Gastroesophageal sphincter (tissue), 4 donors: ENCODE measurements at regions not wholly inside any gene's neighbourhood (a gene's known extent, or its start where the extent isn't known, plus 50 kb on each side); places are given as distances from the start of the nearest gene placed in this dataset.

Source experiments
- ATAC-seq: fragments of 150-250 bp; one replicate; pipeline ENCODE4 v1.9.1; 2016; ENCODE audit warnings: mild to moderate bottlenecking, moderate library complexity
- H3K27ac ChIP-seq, 4 donors: fragments of 200-600 bp; sonication (generic) in 3 of 4; 1 replicate in 3 of 4; 2 replicates in 1 of 4; pipeline ENCODE4 v1.5.1; 2016 to 2019
- H3K27me3 ChIP-seq: fragments of 200-600 bp; sonication (generic); one replicate; pipeline ENCODE4 v1.5.1; 2019
- H3K36me3 ChIP-seq, 2 donors: fragments of 200-600 bp; sonication (generic); one replicate each; pipeline ENCODE4 v1.5.1; 2019; ENCODE audit warnings: control low read depth in 1 of 2
- H3K4me1 ChIP-seq, 3 donors: fragments of 200-600 bp; sonication (generic); 1 replicate in 2 of 3; 2 replicates in 1 of 3; pipeline ENCODE4 v1.5.1; 2016 to 2019; ENCODE audit warnings: control low read depth in 2 of 3
- H3K4me3 ChIP-seq, 2 donors: fragments of 200-600 bp; sonication (generic); one replicate each; pipeline ENCODE4 v1.5.1; 2019; ENCODE audit warnings: mild to moderate bottlenecking in 1 of 2, moderate library complexity in 1 of 2
- H3K9me3 ChIP-seq, 3 donors: fragments of 200-600 bp; sonication (generic); one replicate each; pipeline ENCODE4 v1.5.1; 2017 to 2019; ENCODE audit warnings: control low read depth in 2 of 3
- CTCF ChIP-seq, 4 experiments: fragments of 200-600 bp in 2 of 4; fragments of 450-650 bp in 2 of 4; sonication (generic) in 1 of 4; IDR thresholded peaks; one replicate each; pipeline ENCODE4 v1.5.1; 2017 to 2019; ENCODE audit warnings: antibody characterized with exemption in 4 of 4, mild to moderate bottlenecking in 2 of 4, moderate library complexity in 2 of 4
- EP300 ChIP-seq: sonication (generic); formaldehyde crosslinking; IDR thresholded peaks from one replicate; pipeline ENCODE4 v1.6.1; 2017; ENCODE audit warnings: antibody characterized with exemption, mild to moderate bottlenecking
- POLR2A ChIP-seq, 2 donors: fragments of 450-650 bp; IDR thresholded peaks; one replicate each; pipeline ENCODE4 v1.6.1; 2017; ENCODE audit warnings: antibody characterized with exemption in 2 of 2, mild to moderate bottlenecking in 2 of 2, moderate library complexity in 1 of 2
- POLR2AphosphoS5 ChIP-seq: sonication (generic); formaldehyde crosslinking; IDR thresholded peaks from one replicate; pipeline ENCODE4 v1.6.1; 2017; ENCODE audit warnings: antibody characterized with exemption
- WGBS, 2 donors: methylation state at CpG; one replicate each; pipeline ENCODE4 v1.1.5; 2018; ENCODE audit warnings: low coverage in 1 of 2; 5-methylcytosine and 5-hydroxymethylcytosine counted together

- Histone ChIP-seq H3K4me3 (no peak overlapping the region), H3K9me3 (no peaks in the 10 kb centered on the region), H3K4me1 (no peaks in the 10 kb centered on the region), H3K27ac (peak overlapping the region in 1 of 4 donors; percentile 32), H3K36me3 (no peaks in the 10 kb centered on the region), H3K27me3 (no peaks in the 10 kb centered on the region)
- TF ChIP-seq CTCF (IDR thresholded peaks at IDR 0.05) (no peak), POLR2AphosphoS5 (peak; percentile 10), EP300 (no peak), POLR2A (IDR thresholded peaks at IDR 0.05) (no peak)
- ATAC-seq: peak; percentile 68
- 37 to 43% methylated on average over 4 to 6 of the region's 6 CpGs for WGBS, 2 donors
Measured at GRCh38 chr13:106753251-106753650, 185.3 kb upstream of the ARGLU1 start.

- 51 to 69% methylated on average over 6 of the region's 6 CpGs for WGBS, 2 donors
- TF ChIP-seq POLR2A (IDR thresholded peaks at IDR 0.05): no peak
- no peak for TF ChIP-seq CTCF (IDR thresholded peaks at IDR 0.05)
- no peak for TF ChIP-seq EP300
- TF ChIP-seq POLR2AphosphoS5: no peak
- Histone ChIP-seq H3K36me3 (no peaks in the 10 kb centered on the region), H3K27ac (peak overlapping the region in 1 of 4 donors; percentile 32), H3K27me3 (no peaks in the 10 kb centered on the region), H3K9me3 (no peaks in the 10 kb centered on the region), H3K4me3 (no peak overlapping the region), H3K4me1 (no peaks in the 10 kb centered on the region)
- no peak for ATAC-seq
Measured at GRCh38 chr13:106752584-106753170, 184.7 kb upstream of the ARGLU1 start.

GRCh38 chr13:106748785-106749184, 180.8 kb upstream of the ARGLU1 start:
- no peaks in the 10 kb centered on the region for H3K4me1 ChIP-seq
- no peaks in the 10 kb centered on the region for H3K36me3 ChIP-seq
- H3K9me3 ChIP-seq: no peaks in the 10 kb centered on the region
- H3K4me3 ChIP-seq: no peak overlapping the region
- TF ChIP-seq EP300 (no peak), POLR2AphosphoS5 (no peak), CTCF (IDR thresholded peaks at IDR 0.05) (no peak), POLR2A (IDR thresholded peaks at IDR 0.05) (no peak)
- no peaks in the 10 kb centered on the region for H3K27me3 ChIP-seq
- 20 to 28% methylated on average over 1 to 2 of the region's 2 CpGs for WGBS, 2 donors
- H3K27ac ChIP-seq: no peak overlapping the region
- ATAC-seq: no peak

- H3K27ac ChIP-seq: no peak overlapping the region
- no peaks in the 10 kb centered on the region for H3K4me1 ChIP-seq
- no peaks in the 10 kb centered on the region for H3K9me3 ChIP-seq
- TF ChIP-seq POLR2AphosphoS5 (no peak), POLR2A (IDR thresholded peaks at IDR 0.05) (no peak), EP300 (no peak), CTCF (IDR thresholded peaks at IDR 0.05) (no peak)
- ATAC-seq: no peak
- no peak overlapping the region for H3K4me3 ChIP-seq
- WGBS, 2 donors: 86 to 93% methylated on average over 2 to 6 of the region's 6 CpGs
- no peaks in the 10 kb centered on the region for H3K27me3 ChIP-seq
- H3K36me3 ChIP-seq: no peaks in the 10 kb centered on the region
Measured at GRCh38 chr13:106744516-106744915, 176.6 kb upstream of the ARGLU1 start.

- no peak overlapping the region for H3K27ac ChIP-seq
Measured at GRCh38 chr13:106738186-106738678, 170.3 kb upstream of the ARGLU1 start.

More at GRCh38 chr13:106738186-106738678, 170.3 kb upstream of the ARGLU1 start:
- Histone ChIP-seq H3K4me3 (no peak overlapping the region), H3K9me3 (no peaks in the 10 kb centered on the region), H3K36me3 (no peaks in the 10 kb centered on the region), H3K4me1 (peaks cover 0 to 8% (median 0%) of the 10 kb centered on the region in 3 donors), H3K27me3 (no peaks in the 10 kb centered on the region)
- TF ChIP-seq EP300: no peak
- TF ChIP-seq CTCF (IDR thresholded peaks at IDR 0.05): no peak
- no peak for TF ChIP-seq POLR2AphosphoS5
- TF ChIP-seq POLR2A (IDR thresholded peaks at IDR 0.05): no peak
- no peak for ATAC-seq
- WGBS, 2 donors: 62 to 63% methylated on average over 9 of the region's 10 CpGs
